GM18868 (cell line): ENCODE measurements at regions not wholly inside any gene's neighbourhood (a gene's known extent, or its start where the extent isn't known, plus 50 kb on each side); places are given as distances from the start of the nearest gene placed in this dataset.

Source experiments
- ATAC-seq: cut with Tn5 transposase; IDR thresholded peaks from one replicate; pipeline ENCODE4 v1.9.1; 2021; ENCODE audit warnings: mild to moderate bottlenecking, moderate library complexity; ENCODE audit not compliant: unreplicated experiment

DNA sequence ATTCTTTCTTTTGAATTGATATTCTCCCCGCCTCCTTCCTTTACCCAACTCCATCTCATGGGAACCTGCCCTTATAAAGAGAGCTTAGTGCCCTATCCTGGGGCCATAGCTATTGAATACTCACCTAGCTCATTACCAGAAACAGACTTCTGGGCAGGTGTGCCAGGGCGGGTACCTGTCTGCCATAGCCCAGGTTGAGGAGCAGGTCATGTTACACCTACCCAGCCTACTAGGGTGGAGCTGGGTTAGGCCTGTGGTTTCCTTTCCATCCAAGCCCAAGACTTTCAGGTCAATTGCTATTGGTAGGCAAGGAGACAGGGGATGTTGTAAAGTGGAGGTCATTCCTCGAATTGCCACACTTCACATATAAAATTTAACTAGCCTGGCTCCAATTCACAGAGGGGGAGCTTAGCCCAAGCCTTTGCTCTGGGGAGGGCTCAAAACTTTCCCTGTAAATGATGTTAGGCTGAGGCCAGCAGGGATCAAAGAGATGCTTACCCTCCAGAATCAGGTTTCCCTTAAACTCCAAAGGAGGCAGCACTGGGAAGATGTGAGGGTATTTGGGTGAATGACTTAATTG lies 87.1 kb upstream of the IPO9 start:
- ATAC-seq = no peak

DNA sequence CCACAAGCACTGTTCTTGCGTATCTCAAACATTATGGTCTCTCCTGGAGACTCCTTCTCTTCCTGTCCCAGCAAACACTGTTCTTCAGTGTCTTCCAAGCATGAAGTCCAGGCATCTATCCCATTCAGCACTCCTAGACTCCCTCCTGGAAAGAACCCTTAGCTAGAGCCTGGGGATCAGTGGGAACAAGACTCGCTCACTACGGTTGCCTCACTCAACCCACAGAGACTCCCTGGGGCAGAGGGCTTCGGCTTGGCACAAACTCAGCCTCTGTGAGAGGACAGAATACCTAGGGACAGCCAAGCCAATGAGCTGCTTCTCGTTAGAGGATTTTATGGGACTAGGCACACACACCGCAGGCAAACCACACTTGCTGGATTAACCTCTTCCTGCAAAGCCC lies 86.5 kb upstream of the IPO9 start:
- ATAC-seq = no peak

DNA sequence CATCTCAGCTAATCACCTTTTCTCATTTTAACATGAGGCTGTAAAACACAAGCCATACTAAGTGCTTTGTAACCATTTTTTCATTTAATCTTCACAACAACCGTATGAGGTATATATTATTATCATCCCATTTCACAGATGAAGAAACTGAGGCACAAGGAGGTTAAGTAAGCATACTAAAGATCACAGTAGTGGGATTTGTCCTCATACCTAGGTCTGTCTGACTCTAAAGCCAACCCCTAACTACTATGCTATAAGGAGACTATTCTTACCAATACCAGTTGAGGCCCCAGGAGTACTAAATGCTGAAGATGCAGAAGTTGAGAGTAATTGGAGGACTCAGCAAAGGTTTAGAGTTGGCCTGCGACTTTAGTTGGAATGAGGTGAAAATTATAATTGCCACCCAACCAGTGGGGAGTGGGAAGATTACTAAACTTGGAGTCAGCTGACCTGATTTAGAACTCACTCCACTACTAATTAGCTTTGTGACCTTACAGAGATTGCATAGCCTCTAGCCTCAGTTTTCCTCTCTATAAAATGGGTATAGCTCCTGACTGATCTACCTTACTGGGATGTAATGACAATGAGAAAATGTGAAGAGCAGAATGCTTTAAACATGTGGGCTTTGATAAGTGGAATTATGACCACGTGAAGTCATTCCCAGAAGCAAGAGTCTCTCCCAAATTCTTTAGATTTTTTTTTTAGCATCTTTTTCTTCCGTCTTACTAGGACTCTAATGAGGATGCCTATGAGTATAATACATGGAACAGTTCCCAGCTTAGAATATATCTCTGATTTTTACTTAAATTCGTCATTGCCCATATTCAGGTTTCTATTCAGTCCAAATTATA lies 85.8 kb upstream of the IPO9 start:
- no peak for ATAC-seq

DNA sequence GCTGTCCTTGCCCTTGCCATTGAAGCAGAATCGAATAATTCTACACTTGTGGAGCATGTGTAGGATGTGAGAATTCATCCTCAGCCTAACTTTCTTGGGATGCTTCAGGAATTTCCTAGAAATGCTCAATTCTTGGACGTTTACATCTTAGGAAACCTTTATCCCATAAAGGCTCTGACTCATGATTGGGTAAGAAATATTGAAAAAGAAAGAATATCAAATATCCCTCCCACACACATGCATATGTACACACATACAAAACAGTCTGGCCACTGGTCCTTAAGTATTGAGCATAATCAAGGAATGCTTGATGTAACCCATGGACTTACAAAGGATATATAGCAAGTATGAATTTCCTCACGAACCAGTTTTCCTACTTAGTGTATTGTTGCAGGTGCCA lies 83.9 kb upstream of the IPO9 start:
- ATAC-seq = no peak

DNA sequence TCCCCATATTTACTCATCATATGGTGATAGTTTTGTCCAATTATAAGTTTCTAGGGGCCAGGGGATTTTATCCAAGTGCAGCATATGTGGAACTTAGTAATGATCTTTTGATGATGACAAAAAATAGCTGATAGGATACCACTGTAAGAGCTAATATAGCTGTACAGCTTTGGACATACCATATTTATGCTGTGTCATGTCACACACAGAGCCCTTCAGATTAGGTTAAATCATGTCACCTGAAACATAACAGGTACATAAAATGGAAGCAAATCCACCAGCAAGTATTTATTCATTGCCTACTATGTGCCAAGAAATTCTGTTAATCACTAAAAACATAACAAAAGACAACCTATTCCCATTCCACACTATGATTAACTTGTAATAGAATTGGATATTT lies 82.8 kb upstream of the IPO9 start:
- no peak for ATAC-seq

DNA sequence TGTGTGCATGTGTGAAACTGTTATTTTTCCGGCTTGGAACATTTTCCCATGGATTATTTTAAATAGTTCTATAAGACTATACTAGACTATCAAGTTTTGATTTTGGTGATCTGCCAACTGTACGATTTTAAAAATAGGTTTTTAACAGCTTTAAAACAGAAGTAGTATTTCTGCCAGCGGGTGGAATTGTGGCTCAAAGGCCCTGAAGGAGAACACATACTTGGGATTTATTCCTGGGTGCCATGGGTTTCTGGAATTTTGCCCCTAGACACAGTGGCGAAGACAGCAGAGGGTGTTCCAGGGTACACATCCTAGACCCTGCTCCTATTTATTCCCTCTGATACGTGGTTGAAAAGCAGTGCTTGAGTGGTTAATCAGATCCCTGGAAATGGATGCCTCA lies 81.7 kb upstream of the IPO9 start:
- no peak for ATAC-seq

DNA sequence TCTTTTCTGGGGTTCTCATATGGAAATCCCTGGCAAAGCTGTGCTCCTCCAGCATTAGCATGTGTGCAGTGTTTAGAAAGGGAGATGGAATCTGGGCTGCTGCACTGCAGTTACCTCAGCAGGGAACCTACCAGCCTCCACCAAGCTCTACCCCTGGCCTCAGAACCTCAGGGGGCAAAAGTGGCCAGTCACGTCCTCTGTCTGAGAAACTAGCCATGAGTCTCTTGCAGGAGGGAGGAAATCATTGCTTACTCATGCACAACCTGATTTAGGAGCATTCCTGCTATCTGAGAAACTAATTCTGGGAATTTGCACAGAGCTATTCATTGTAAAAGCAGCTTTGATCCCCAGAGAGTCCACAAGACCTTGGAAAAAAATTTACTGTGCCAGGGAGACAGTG lies 80.6 kb upstream of the IPO9 start:
- ATAC-seq = no peak

DNA sequence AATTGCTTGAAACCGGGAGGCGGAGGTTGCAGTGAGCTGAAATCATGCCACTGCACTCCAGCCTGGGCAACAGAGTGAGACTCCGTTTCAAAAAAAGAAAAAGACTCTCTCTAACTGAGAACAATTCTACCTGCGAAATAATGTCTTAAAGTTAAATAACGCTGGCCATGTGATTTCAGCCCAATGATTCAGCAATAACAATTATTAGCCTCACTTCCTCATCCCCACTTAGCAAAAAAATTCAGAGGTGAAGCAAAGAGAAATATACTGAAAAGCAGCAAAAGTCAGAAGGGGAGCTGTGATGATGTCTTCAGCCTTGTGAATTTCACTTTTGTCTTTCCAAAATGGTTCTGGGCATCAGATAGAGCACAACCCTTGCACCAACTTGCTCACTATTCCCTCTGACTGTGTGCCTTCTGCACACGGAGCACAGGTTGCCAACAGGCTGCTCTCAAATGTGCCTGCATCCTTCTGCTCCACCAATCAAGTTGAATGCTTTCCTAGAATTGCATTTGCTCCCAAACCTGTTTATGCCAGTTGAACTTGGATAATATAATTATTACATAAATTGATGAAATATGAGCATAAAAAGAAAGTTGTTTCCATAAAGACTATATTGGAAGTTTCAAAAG lies 79.8 kb upstream of the IPO9 start:
- no peak for ATAC-seq

DNA sequence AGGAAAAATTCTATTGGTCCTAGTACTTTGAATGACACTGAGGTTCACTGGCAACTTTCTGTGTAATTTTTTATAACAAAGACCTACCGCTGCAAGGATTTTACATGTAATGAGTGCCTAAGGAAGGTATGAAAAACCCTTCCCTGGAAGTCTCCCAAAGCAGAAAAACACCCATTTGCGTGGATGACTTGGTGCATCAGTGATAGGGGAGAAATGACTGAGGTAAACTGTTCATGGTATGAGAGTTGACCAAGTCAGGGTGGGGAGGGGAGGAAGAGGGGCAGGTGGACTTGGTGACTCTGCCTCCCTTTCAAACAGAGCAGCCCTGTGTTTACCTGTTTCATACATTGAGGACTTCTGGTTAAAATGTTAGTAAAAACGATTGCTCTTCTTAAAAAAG lies 78.8 kb upstream of the IPO9 start:
- no peak for ATAC-seq

DNA sequence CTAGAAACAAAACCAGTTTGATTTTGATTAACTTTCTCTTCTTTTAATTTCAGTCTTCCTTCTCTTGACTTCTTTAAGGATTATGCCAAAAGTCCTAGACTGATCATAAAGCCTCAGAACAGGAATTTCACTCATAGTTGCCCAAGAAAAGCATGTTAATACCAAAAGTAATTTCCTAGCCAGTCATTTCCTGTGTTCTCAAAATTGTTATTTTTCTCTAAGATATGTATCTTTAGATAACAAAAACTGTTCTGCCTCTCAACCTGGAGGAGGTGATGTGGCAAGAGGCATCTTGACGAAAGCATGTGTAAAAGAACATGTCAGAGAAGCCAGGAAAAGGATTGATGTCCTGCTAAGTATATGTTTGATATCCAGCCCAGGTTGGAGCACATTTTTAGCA lies 78.0 kb upstream of the IPO9 start:
- no peak for ATAC-seq

DNA sequence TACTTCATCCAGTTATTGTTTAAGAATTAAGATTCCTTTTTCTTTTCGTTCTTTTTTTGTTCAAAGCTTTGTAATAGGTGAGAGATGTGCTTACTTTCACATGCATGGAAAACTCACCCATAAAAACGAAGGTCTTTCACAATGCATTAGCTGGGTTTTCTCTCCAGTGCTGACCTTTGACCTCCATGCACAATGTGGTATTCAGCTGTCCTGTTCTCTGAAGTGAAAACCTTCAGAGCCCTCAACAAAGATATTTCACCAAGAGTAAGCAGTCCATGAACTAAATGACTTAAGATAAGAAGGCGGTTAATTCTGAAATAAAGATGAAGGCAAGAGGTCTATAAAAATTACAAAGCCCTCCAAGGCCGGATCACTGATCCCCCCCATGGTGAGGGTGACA lies 77.1 kb upstream of the IPO9 start:
- ATAC-seq = no peak

DNA sequence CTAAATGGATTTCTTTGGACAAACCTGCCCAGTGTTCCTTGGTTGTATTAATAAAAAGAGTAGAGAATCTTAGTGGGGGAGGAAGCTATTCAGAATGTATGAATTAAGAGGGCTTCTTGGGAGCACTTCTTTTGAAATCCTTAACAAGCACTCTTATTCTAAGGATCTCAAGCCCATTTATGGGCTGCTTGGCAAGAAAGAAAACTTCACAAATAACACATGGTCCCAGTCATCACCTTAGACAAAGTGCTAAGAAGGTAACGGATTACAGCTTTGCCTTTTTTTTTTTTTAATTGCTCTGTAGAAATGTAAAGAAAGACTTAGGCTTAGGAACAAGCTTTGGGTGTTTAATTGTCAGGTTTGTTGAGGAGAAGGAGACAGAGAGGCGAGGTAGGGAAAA lies 76.6 kb upstream of the IPO9 start:
- no peak for ATAC-seq

DNA sequence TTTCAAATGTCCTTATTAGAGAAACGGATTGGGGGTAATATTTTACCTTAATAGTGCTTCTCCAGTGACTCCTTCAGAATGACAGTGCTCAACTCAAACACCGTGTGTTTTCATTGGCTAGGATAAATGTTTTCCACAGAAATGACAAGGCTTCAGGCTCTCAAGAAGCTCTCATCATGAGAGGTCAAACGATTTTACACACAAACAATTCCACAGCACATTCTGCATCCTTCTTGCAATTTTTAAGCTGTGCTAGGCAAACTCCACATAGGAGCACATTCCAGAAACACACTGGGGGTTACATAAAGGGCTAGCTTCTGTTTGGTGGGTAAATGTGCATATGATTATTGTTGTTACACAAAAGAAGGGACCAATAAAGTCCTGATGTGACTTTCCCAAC lies 75.5 kb upstream of the IPO9 start:
- ATAC-seq = no peak

DNA sequence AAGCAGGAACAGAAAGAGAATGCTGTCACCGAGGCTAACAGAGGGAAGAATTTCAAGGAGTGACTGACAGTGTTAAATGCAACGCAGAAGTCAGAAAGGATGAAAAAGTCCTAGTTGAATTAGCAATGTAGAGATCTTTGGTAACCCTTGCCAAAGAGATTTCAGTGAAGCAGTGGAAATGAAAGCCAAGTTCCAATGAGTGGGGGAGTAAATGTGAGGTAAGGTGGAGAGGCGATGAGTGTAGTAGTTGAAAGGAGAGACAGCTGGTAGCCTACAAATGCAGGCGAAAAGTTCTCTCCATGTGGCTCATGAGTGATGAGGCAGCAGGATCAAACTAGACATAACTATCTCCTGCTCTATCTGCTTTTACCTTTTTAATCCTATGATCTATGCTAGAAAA lies 74.6 kb upstream of the IPO9 start:
- ATAC-seq = no peak

DNA sequence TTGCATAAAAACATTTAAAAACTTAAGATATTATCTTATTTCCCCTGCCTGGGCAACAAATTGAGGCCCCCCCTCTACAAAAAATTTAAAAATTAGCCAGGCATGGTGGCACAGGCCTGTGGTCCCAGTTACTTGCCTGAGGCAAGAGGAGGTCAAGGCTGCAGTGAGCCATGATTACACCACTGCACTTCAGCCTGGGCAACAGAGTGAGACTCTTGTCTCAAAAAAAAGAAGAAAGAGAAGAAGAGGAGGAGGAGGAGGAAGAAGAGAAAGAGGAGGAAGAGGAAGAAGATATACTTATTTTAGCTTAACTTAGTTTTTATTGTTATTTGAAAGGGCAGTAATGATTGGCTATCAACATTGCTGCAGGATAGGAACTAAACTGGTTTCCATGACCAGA lies 73.8 kb upstream of the IPO9 start:
- no peak for ATAC-seq

DNA sequence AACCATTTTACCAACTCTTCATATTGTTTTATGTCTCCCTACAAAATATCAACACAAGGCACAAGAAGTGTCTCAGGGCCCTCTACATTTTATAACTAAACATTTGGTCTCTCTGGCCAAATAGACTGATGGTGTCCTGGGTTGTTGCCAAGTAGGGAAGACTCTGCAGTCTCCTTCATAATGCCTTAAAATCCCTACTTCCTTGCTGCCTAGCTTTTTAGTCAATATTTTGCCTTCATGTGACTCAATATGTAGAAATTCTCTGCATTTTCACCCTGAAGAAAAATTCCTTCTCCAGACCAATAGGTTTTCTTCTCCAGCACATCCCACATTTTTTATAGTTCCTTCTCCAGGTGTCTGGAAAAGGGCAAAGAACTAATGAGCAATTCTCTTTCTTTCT lies 72.6 kb upstream of the IPO9 start:
- no peak for ATAC-seq

DNA sequence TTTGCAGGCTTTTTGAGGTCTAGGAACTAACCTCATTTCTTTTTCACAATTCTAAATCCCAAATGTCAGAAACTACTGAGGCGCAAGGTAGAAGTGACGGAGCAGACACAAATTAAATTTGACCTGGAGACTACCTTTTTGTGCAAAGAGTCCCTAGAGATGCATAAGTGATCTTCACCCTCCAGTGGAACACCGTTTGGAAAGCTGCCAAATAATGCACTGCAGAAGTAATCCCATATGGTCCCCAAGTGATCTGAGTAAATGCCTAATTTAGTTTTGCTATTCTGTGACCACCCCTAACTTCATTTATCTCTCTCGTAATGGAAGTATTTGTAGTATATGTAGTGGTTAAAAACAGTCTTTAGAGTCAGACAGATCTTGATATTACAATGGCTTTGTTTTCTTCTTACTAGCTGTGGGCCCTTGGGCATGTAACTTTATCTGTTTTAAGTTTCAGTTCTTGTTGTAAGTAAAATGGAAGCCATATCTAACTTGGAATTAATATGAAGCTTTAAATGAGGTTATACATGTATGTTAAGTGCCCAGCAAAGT lies 70.4 kb upstream of the IPO9 start:
- no peak for ATAC-seq

DNA sequence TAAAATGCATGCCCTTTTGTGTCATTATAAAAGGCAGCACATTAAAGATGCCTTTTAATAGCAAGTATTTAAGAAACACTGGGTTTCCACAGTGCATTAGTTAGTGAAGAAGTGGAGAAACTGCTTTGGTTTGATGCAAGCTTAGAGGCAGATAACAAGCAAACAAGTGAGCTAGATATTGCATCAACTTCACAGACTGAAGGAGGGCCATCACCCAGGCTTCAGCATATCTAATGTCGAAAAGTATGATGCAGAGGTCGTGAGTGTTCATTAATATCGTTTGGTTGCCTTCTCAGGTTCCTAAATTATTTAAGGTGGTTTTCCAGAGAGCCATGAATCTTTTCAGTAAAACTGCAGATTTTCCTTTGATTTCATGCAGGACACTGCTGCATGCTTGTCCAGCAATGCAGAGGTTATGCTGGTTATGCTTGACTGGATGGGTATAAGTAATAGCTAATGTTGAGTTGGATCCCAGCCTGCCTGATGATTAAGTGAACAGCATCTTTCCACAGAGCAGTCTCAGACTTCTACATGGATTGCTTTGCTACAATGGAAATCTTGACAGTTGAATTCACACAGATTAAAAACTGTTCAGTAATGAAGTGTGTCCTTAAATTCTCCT lies 69.7 kb upstream of the IPO9 start:
- no peak for ATAC-seq

DNA sequence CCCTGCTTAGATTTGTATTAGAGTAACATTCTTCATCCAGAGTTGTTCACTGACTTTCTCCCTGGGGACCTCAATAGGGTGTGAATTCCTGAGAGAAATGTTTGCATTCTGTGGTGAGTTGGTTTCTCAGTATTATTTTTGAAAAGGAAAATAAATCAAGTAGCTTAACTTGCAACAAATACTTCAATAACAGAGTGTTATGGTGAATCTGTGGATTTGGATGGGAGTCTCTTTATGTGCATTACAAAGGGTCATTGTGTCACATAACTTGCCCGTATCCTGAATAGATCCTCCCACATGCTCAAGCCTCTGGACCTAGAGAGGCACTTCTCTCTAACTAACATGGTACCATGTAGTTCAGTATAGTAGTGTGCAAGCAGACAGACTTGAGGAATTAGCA lies 68.4 kb upstream of the IPO9 start:
- no peak for ATAC-seq

DNA sequence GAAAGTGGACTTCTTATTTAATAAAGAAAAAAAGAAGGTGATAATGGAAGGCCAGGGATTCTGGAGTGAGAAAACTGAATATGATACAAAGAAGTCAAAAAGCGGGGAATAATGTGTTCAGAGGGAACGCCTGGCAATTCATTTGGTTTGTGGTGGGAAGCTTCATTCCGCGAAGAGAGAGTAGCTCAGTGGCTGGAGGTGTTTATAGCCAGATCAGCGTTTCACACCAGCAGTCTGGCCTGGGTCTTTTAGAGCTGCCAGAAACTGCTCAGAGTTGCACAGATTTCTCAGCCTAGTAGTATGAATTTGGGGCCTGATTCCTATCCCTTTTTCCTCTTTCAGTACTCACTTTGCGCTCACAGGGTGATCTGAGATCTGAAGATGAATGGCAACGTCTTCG lies 67.8 kb upstream of the IPO9 start:
- ATAC-seq = no peak

DNA sequence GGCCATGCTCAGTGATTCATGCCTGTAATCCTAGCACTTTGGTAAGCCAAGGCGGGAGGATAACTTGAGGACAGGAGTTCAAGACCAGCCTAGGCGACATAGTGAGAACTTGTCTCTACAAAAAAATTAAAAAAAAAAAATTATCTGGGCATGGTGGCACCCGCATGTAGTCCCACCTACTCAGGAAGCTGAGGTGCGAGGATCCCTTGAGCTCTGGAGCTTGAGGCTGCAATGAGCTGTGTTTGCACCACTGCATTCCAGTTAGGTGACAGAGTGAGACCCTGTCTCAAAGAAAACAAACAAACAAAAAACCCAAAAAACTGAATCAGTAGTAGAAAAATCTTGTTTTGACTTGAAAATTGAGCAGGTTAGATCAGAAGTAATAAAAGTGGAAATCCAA lies 67.1 kb upstream of the IPO9 start:
- ATAC-seq = no peak

DNA sequence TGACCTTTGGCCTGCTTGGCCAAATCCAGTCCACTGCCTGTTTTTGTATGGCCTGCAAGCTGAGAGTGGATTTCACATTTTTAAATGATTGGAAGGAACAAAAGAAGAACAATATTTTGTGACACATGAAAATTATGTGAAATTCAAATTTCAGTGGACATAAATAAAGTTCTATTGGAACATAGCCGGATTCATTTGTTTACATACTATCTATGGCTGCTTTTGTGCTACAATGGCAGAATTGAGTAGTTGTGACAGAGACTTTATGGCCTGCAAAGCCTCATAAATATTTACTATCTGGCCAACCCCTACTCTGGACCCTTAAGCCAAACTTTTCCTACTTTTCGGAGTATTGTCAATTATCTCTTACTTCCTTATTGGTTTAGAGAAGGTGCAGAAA lies 66.6 kb upstream of the IPO9 start:
- no peak for ATAC-seq
